PC-9 (cell line): ENCODE measurements at regions not wholly inside any gene's neighbourhood (a gene's known extent, or its start where the extent isn't known, plus 50 kb on each side); places are given as distances from the start of the nearest gene placed in this dataset.
"Not testable (repeated sequence)": the region's sequence is repeated elsewhere in the genome, so short reads cannot be mapped to it uniquely, and the experiment has no call there.

Source experiments
- EZH2 ChIP-seq: fragments of 200-600 bp; sonication (generic); IDR thresholded peaks from 2 replicates; pipeline ENCODE4 v1.8.0; 2017; ENCODE audit warnings: antibody characterized with exemption, low read depth
- TF ChIP-seq, protein P1 (sequence below): fragments of 200-600 bp; sonication (generic); conservative IDR thresholded peaks from 2 replicates; pipeline ENCODE4 v1.6.1; 2017; ENCODE audit warnings: mixed run types, antibody characterized with exemption, mild to moderate bottlenecking, moderate library complexity

DNA sequence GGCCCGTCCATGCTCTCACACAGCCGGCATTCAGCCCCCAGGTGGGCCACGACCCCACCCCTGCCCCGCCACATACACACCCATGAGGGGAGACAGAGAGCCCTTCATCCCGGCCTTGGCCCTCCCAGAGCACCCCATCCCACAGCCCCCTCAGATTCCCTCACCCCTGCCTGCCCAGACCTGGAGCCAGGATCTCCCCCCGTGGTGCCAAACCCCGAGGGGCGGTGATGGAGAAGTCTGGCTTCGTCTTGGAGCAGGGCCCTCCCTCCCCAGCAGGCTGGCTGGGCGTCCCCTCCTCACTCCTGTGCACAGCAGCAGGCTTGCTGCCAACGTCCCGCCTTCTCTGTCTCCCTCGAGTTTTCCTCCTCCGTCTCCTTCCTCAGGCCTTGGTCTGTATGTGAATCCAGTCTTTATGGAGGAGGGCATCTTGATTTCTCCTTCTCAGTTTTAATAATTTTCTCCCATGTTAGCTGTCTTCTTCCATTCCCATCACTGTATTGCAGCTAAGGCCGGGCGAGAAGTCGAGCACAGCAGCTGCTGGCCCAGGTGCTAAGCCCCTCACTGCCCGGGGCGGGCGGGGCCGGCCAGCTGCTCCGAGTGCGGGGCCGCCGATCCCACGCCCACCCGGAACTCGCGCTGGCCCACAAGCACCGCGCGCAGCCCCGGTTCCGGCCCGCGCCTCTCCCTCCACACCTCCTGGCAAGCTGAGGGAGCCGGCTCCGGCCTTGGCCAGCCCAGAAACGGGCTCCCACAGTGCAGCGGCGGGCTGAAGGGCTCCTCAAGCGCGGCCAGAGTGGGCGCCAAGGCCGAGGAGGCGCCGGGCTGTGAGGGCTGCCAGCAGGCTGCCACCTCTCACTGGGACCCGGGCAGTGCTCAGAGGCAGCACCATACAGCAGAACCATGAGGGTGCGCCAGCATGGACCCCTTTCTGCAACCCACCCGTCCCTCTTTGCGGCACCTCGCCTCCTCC, 183.6 kb downstream of the TBC1D2B start:
- TF ChIP-seq, protein P1, sequence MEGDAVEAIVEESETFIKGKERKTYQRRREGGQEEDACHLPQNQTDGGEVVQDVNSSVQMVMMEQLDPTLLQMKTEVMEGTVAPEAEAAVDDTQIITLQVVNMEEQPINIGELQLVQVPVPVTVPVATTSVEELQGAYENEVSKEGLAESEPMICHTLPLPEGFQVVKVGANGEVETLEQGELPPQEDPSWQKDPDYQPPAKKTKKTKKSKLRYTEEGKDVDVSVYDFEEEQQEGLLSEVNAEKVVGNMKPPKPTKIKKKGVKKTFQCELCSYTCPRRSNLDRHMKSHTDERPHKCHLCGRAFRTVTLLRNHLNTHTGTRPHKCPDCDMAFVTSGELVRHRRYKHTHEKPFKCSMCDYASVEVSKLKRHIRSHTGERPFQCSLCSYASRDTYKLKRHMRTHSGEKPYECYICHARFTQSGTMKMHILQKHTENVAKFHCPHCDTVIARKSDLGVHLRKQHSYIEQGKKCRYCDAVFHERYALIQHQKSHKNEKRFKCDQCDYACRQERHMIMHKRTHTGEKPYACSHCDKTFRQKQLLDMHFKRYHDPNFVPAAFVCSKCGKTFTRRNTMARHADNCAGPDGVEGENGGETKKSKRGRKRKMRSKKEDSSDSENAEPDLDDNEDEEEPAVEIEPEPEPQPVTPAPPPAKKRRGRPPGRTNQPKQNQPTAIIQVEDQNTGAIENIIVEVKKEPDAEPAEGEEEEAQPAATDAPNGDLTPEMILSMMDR = not testable (repeated sequence)
- not testable (repeated sequence) for TF ChIP-seq EZH2
